ENCODE measurements at regions not wholly inside any gene's neighbourhood (a gene's known extent, or its start where the extent isn't known, plus 50 kb on each side); places are given as distances from the start of the nearest gene placed in this dataset.

GRCh38 chr1:227379555-227379892, 61.2 kb upstream of the CDC42BPA start:
- Histone ChIP-seq H3K4me2 (ENCODE audit: low read length) (no peak overlapping the region), H3K9me2 (ENCODE audit: insufficient read depth, low read length) (no peaks in the 10 kb centered on the region), H3K36me3 (ENCODE audit: insufficient read depth, low read length) (no peaks in the 10 kb centered on the region), H3K79me2 (replicated peaks; ENCODE audit: insufficient read depth, low read length) (no peaks in the 10 kb centered on the region), H4K20me1 (ENCODE audit: insufficient read depth) (no peaks in the 10 kb centered on the region), H3K9ac (ENCODE audit: low read length) (no peak overlapping the region), H3K9me3 (ENCODE audit: low read length) (no peaks in the 10 kb centered on the region), H3K4me3 (ENCODE audit: low read length) (no peak overlapping the region), H2AFZ (ENCODE audit: low read depth, low read length) (no peak overlapping the region), H3F3A (ENCODE audit: insufficient read depth, low read length, poor library complexity, severe bottlenecking) (no peaks in the 10 kb centered on the region), H3K27me3 (ENCODE audit: insufficient read depth, low read depth, low read length) (no peaks in the 10 kb centered on the region), H3K27ac (ENCODE audit: low read length) (no peak overlapping the region)
- TF ChIP-seq EP300 (conservative IDR thresholded peaks at IDR 0.05; ENCODE audit: poor library complexity, severe bottlenecking) (no peak), RAD21 (conservative IDR thresholded peaks at IDR 0.05) (no peak), POLR2AphosphoS5 (IDR thresholded peaks at IDR 0.05) (no peak), REST (IDR thresholded peaks at IDR 0.05; ENCODE audit: borderline replicate concordance) (no peak), EZH2 (IDR thresholded peaks at IDR 0.05; ENCODE audit: borderline replicate concordance, insufficient read depth, low read length, poor library complexity, severe bottlenecking) (no peak), CTCF (IDR thresholded peaks at IDR 0.05; ENCODE audit: poor library complexity, severe bottlenecking) (no peak)

GRCh38 chr1:227378871-227379554, 60.7 kb upstream of the CDC42BPA start:
- H3K9ac ChIP-seq (ENCODE audit: low read length), result no peak overlapping the region

More at GRCh38 chr1:227378871-227379554, 60.7 kb upstream of the CDC42BPA start:
- Histone ChIP-seq H3K27me3 (ENCODE audit: insufficient read depth, low read depth, low read length) (no peaks in the 10 kb centered on the region), H3K36me3 (ENCODE audit: insufficient read depth, low read length) (no peaks in the 10 kb centered on the region), H3K4me2 (ENCODE audit: low read length) (no peak overlapping the region), H3K79me2 (replicated peaks; ENCODE audit: insufficient read depth, low read length) (no peaks in the 10 kb centered on the region), H3F3A (ENCODE audit: insufficient read depth, low read length, poor library complexity, severe bottlenecking) (no peaks in the 10 kb centered on the region), H3K27ac (ENCODE audit: low read length) (no peak overlapping the region), H3K9me2 (ENCODE audit: insufficient read depth, low read length) (no peaks in the 10 kb centered on the region), H3K4me3 (ENCODE audit: low read length) (no peak overlapping the region), H4K20me1 (ENCODE audit: insufficient read depth) (no peaks in the 10 kb centered on the region), H3K9me3 (ENCODE audit: low read length) (no peaks in the 10 kb centered on the region), H2AFZ (ENCODE audit: low read depth, low read length) (no peak overlapping the region)
- no peak for TF ChIP-seq POLR2AphosphoS5 (IDR thresholded peaks at IDR 0.05)
- no peak for TF ChIP-seq EP300 (conservative IDR thresholded peaks at IDR 0.05; ENCODE audit: poor library complexity, severe bottlenecking)
- no peak for TF ChIP-seq EZH2 (IDR thresholded peaks at IDR 0.05; ENCODE audit: borderline replicate concordance, insufficient read depth, low read length, poor library complexity, severe bottlenecking)
- TF ChIP-seq RAD21 (conservative IDR thresholded peaks at IDR 0.05), result no peak
- TF ChIP-seq TAF1 (IDR thresholded peaks at IDR 0.05; ENCODE audit: low read depth), result no peak
- TF ChIP-seq SMC3 (conservative IDR thresholded peaks at IDR 0.05; ENCODE audit: poor library complexity), result no peak
- no peak for TF ChIP-seq REST (IDR thresholded peaks at IDR 0.05; ENCODE audit: borderline replicate concordance)
- TF ChIP-seq CTCF (IDR thresholded peaks at IDR 0.05; ENCODE audit: poor library complexity, severe bottlenecking), result no peak
- TF ChIP-seq MXI1 (conservative IDR thresholded peaks at IDR 0.05; ENCODE audit: poor library complexity, severe bottlenecking), result no peak

Data from neural cell (in vitro differentiated cells).